H1 (cell line): ENCODE measurements at regions not wholly inside any gene's neighbourhood (a gene's known extent, or its start where the extent isn't known, plus 50 kb on each side); places are given as distances from the start of the nearest gene placed in this dataset.

Source experiments
- CTCF ChIA-PET: fragments of 300-600 bp; sonication (Branson Sonifier 250); formaldehyde crosslinking; loops from one replicate; lab custom pipeline; 2021; ENCODE audit not compliant: partially characterized antibody; lab: Charles Lee
- POLR2A ChIA-PET: fragments of 300-600 bp; sonication (Branson Sonifier 250); formaldehyde crosslinking; loops from one replicate; lab custom pipeline; 2021; ENCODE audit warnings: inconsistent platforms; ENCODE audit not compliant: partially characterized antibody; lab: Charles Lee
- DNase-seq, 2 experiments: peaks; one replicate each; pipeline versions ENCODE4 v3.0.0 to v3.0.0-alpha.2; 2010 to 2022; ENCODE audit warnings: low spot score in 2 of 2, low read depth in 1 of 2, mixed read lengths in 1 of 2
- FAIRE-seq: peaks from 2 replicates; lab custom pipeline; 2011; peaks lifted over from hg19 to GRCh38; lab: Jason Lieb, UNC
- H2AFZ ChIP-seq: 2 replicates; pipeline ENCODE4 v1.8.1; 2012; ENCODE audit warnings: low read length, inconsistent platforms
- H2AK5ac ChIP-seq: 2 replicates; pipeline ENCODE4 v1.6.1; 2013; ENCODE audit warnings: low read depth, low read length
- H2BK120ac ChIP-seq: replicated peaks from 2 replicates; pipeline ENCODE3; 2013; ENCODE audit warnings: low read depth, low read length, inconsistent platforms
- H2BK12ac ChIP-seq: 2 replicates; pipeline ENCODE4 v1.6.1; 2013; ENCODE audit warnings: low read depth, low read length
- H2BK15ac ChIP-seq: 2 replicates; pipeline ENCODE4 v1.6.1; 2013; ENCODE audit warnings: low read length
- H2BK20ac ChIP-seq: 2 replicates; pipeline ENCODE4 v1.6.1; 2013; ENCODE audit warnings: low read length
- H2BK5ac ChIP-seq: 2 replicates; pipeline ENCODE4 v1.6.1; 2013; ENCODE audit warnings: low read depth, low read length
- H3K14ac ChIP-seq: 2 replicates; pipeline ENCODE4 v1.6.1; 2013; ENCODE audit warnings: inconsistent platforms; ENCODE audit not compliant: insufficient read length
- H3K18ac ChIP-seq: 2 replicates; pipeline ENCODE4 v1.6.1; 2013; ENCODE audit warnings: low read length; ENCODE audit errors: extremely low read depth
- H3K23ac ChIP-seq: 2 replicates; pipeline ENCODE4 v1.6.1; 2013; ENCODE audit warnings: inconsistent platforms; ENCODE audit not compliant: insufficient read length
- H3K23me2 ChIP-seq: 2 replicates; pipeline ENCODE4 v1.6.1; 2013; ENCODE audit warnings: low read depth, low read length
- H3K27ac ChIP-seq: 2 replicates; pipeline ENCODE4 v1.6.1; 2011; ENCODE audit warnings: low read depth, low read length, inconsistent platforms
- H3K27me3 ChIP-seq, 4 experiments: replicated peaks in 1 of 4; 1 replicate in 1 of 4; 2 replicates in 3 of 4; pipeline versions ENCODE4 v1.6.1 to v1.8.1; 2011 to 2013; ENCODE audit warnings: low read length in 3 of 4, mild to moderate bottlenecking in 3 of 4, inconsistent platforms in 2 of 4, mixed read lengths in 2 of 4, moderate library complexity in 1 of 4; ENCODE audit not compliant: control insufficient read depth in 3 of 4, insufficient read depth in 3 of 4; ENCODE audit errors: extremely low read depth in 1 of 4
- H3K36me3 ChIP-seq, 4 experiments: 2 replicates each; pipeline versions ENCODE4 v1.6.1 to v1.8.1; 2011 to 2013; ENCODE audit warnings: mild to moderate bottlenecking in 4 of 4, low read length in 3 of 4, moderate library complexity in 2 of 4, control low read depth in 1 of 4, inconsistent platforms in 1 of 4; ENCODE audit not compliant: insufficient read depth in 4 of 4, control insufficient read depth in 2 of 4
- H3K4ac ChIP-seq: replicated peaks from 2 replicates; pipeline ENCODE3; 2013; ENCODE audit warnings: low read length, low read depth, mixed read lengths, inconsistent platforms; ENCODE audit not compliant: insufficient read length
- H3K4me1 ChIP-seq, 4 experiments: replicated peaks in 1 of 4; 1 replicate in 1 of 4; 2 replicates in 3 of 4; pipeline versions ENCODE4 v1.6.1 to v1.8.1; 2011 to 2013; ENCODE audit warnings: low read length in 3 of 4, inconsistent platforms in 2 of 4, mixed read lengths in 1 of 4; ENCODE audit not compliant: insufficient read depth in 4 of 4, control insufficient read depth in 3 of 4
- H3K4me2 ChIP-seq, 2 experiments: 2 replicates each; pipeline versions ENCODE4 v1.6.1 to v1.8.1; 2011 to 2013; ENCODE audit warnings: low read depth in 2 of 2, low read length in 2 of 2, control low read depth in 1 of 2, inconsistent platforms in 1 of 2, mild to moderate bottlenecking in 1 of 2; ENCODE audit not compliant: insufficient read depth in 1 of 2
- H3K4me3 ChIP-seq, 4 experiments: fragments of 200-600, 300-600 bp in 1 of 4; sonication (generic), shearing (Covaris generic), sonication (Bioruptor Twin) in 1 of 4; 2 replicates each; pipeline versions ENCODE4 v1.5.1 to v1.8.1; 2011 to 2016; ENCODE audit warnings: low read length in 4 of 4, low read depth in 3 of 4, control low read depth in 2 of 4, inconsistent platforms in 2 of 4, mild to moderate bottlenecking in 2 of 4, mixed read lengths in 1 of 4, moderate library complexity in 1 of 4; ENCODE audit not compliant: insufficient read depth in 2 of 4; ENCODE audit errors: extremely low read depth in 1 of 4
- H3K56ac ChIP-seq: replicated peaks from 2 replicates; pipeline ENCODE3; 2013; ENCODE audit warnings: low read depth, mild to moderate bottlenecking, mixed read lengths, low read length, inconsistent platforms; ENCODE audit not compliant: insufficient read length
- H3K79me1 ChIP-seq: 2 replicates; pipeline ENCODE4 v1.6.1; 2013; ENCODE audit warnings: low read depth, low read length, control low read depth
- H3K79me2 ChIP-seq, 2 experiments: 2 replicates each; pipeline versions ENCODE4 v1.6.1 to v1.8.1; 2012 to 2013; ENCODE audit warnings: low read length in 2 of 2, mild to moderate bottlenecking in 2 of 2, inconsistent platforms in 1 of 2; ENCODE audit not compliant: insufficient read depth in 2 of 2, control insufficient read depth in 1 of 2
- H3K9ac ChIP-seq, 4 experiments: replicated peaks in 1 of 4; 1 replicate in 1 of 4; 2 replicates in 3 of 4; pipeline versions ENCODE4 v1.6.1 to v1.8.1; 2011 to 2013; ENCODE audit warnings: low read depth in 3 of 4, low read length in 3 of 4, control low read depth in 2 of 4, mild to moderate bottlenecking in 2 of 4, moderate library complexity in 2 of 4, inconsistent platforms in 1 of 4; ENCODE audit errors: extremely low read depth in 1 of 4
- H3K9me3 ChIP-seq, 2 experiments: 2 replicates each; pipeline versions ENCODE4 v1.6.1 to v1.8.1; 2012 to 2013; ENCODE audit warnings: mild to moderate bottlenecking in 2 of 2, moderate library complexity in 2 of 2, control low read depth in 1 of 2, inconsistent platforms in 1 of 2, low read depth in 1 of 2, low read length in 1 of 2, mixed read lengths in 1 of 2; ENCODE audit not compliant: insufficient read depth in 2 of 2
- H4K20me1 ChIP-seq, 2 experiments: replicated peaks in 1 of 2; 2 replicates each; pipeline versions ENCODE3 to v1.8.1; 2011 to 2013; ENCODE audit warnings: inconsistent platforms in 2 of 2, low read length in 2 of 2, mild to moderate bottlenecking in 1 of 2; ENCODE audit not compliant: insufficient read depth in 2 of 2, control insufficient read depth in 1 of 2
- H4K5ac ChIP-seq: 2 replicates; pipeline ENCODE4 v1.6.1; 2013; ENCODE audit warnings: low read length, low read depth, mixed read lengths, inconsistent platforms; ENCODE audit not compliant: insufficient read length
- H4K8ac ChIP-seq: 2 replicates; pipeline ENCODE4 v1.8.0; 2013; ENCODE audit warnings: mild to moderate bottlenecking, moderate library complexity, low read length, inconsistent platforms; ENCODE audit not compliant: insufficient read depth; ENCODE audit errors: extremely low read depth
- H4K91ac ChIP-seq: replicated peaks from 2 replicates; pipeline ENCODE3; 2013; ENCODE audit warnings: low read length, mixed read lengths, inconsistent platforms; ENCODE audit not compliant: insufficient read length
- EGR1 ChIP-seq: IDR thresholded peaks from 2 replicates; pipeline ENCODE4 v1.6.1; 2011; ENCODE audit warnings: low read depth, low read length, borderline replicate concordance
- GABPA ChIP-seq: IDR thresholded peaks from 2 replicates; pipeline ENCODE4 v1.6.1; 2011; ENCODE audit warnings: mild to moderate bottlenecking, low read length, moderate library complexity, borderline replicate concordance; ENCODE audit not compliant: insufficient read depth
- HDAC2 ChIP-seq, 2 experiments: fragments of 300-600 bp in 1 of 2; sonication (generic) in 1 of 2; IDR thresholded peaks; 2 replicates each; pipeline ENCODE4 v1.6.1; 2011 to 2012; ENCODE audit warnings: low read depth in 2 of 2, low read length in 2 of 2, mild to moderate bottlenecking in 2 of 2, moderate library complexity in 2 of 2, borderline replicate concordance in 1 of 2, inconsistent platforms in 1 of 2
- HDAC6 ChIP-seq: IDR thresholded peaks from one replicate; pipeline ENCODE4 v1.7.1; 2012; ENCODE audit warnings: low read depth, mild to moderate bottlenecking, inconsistent platforms, low read length, moderate library complexity
- MAFK ChIP-seq: IDR thresholded peaks from 2 replicates; pipeline ENCODE4 v1.6.1; 2012; ENCODE audit warnings: low read depth, mild to moderate bottlenecking, improper control_type of control experiment, low read length
- RXRA ChIP-seq: IDR thresholded peaks from 2 replicates; pipeline ENCODE4 v1.6.1; 2011; ENCODE audit warnings: low read depth, mild to moderate bottlenecking, low read length, moderate library complexity; ENCODE audit not compliant: insufficient read depth
- SP4 ChIP-seq: IDR thresholded peaks from 2 replicates; pipeline ENCODE4 v1.6.1; 2012; ENCODE audit warnings: low read length, inconsistent platforms
- TAF7 ChIP-seq: optimal IDR thresholded peaks from 2 replicates; pipeline ENCODE3; 2011; ENCODE audit warnings: low read depth, mild to moderate bottlenecking, inconsistent platforms, low read length, moderate library complexity, borderline replicate concordance
- TEAD4 ChIP-seq: IDR thresholded peaks from 2 replicates; pipeline ENCODE4 v1.6.1; 2012; ENCODE audit warnings: low read depth, low read length, inconsistent platforms, mixed read lengths
- WGBS, 2 experiments: shearing (Covaris generic) in 1 of 2; methylation state at CpG; one replicate each; pipeline versions ENCODE4 v1.1.6 to v1.1.7; 2013 to 2015; ENCODE audit warnings: low lambda C conversion rate in 2 of 2, mixed read lengths in 2 of 2, inconsistent platforms in 1 of 2, low coverage in 1 of 2, missing lambda C conversion rate in 1 of 2; ENCODE audit not compliant: insufficient replicate concordance in 2 of 2, insufficient coverage in 1 of 2, insufficient read length in 1 of 2; ENCODE audit errors: extremely low coverage in 1 of 2, missing lambda C conversion rate in 1 of 2; 5-methylcytosine and 5-hydroxymethylcytosine counted together

DNA sequence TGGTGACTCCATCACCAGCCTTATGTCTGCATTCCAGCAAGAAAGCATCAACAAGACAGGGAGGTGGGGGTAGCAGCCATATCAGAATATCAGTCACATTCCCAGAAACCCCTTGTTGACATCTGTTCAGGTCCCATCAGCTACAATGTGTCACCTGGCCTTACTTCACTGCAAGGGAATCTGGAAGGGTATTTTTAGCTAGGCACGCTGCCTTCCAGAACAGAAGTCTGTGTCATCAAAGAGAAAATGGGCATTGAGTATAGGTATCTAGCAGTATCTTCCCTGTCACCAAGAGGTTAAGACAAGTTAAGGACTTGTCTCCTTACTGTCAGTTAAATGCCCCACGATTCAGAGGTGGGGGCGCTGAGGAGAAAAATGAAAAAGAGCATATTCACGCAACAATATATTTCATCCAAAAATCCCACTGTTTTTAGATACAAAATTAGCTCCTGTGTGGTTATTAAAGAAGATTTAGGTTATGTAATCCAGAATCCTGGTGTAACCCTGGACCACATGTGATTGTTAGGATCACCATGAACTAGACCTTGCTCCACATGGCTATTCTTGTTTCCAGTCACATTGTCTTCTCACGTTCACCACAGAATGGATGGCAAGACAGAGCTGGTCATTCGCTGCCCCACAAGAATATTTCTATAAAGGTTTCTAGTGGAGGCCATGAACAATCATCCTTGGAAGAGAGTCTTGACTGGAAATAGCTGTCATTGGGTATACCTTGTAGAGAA lies 60.0 kb upstream of the PDHA1 start:
- Histone ChIP-seq H2BK20ac (no peak overlapping the region), H3K4me1 (no peaks in the 10 kb centered on the region), H3K23ac (no peak overlapping the region), H4K20me1 (no peaks in the 10 kb centered on the region), H2BK5ac (no peak overlapping the region), H3K56ac (no peak overlapping the region), H3K27ac (no peak overlapping the region), H3K79me1 (no peaks in the 10 kb centered on the region), H4K91ac (no peak overlapping the region), H2BK15ac (no peak overlapping the region), H3K23me2 (no peaks in the 10 kb centered on the region), H3K4ac (no peak overlapping the region), H3K9ac (no peak overlapping the region), H2AFZ (no peak overlapping the region), H3K79me2 (no peaks in the 10 kb centered on the region), H4K5ac (no peak overlapping the region), H3K9me3 (no peaks in the 10 kb centered on the region; a peak in 1 of 4 replicates), H3K18ac (no peak overlapping the region), H2AK5ac (no peak overlapping the region), H4K8ac (no peak overlapping the region), H3K27me3 (no peaks in the 10 kb centered on the region), H3K36me3 (no peaks in the 10 kb centered on the region), H3K4me2 (no peak overlapping the region), H2BK12ac (no peak overlapping the region), H2BK120ac (no peak overlapping the region), H3K4me3 (no peak overlapping the region), H3K14ac (no peak overlapping the region)
- FAIRE-seq (peak; percentile 7), DNase-seq (no peak)
- ChIA-PET CTCF (interaction anchor here (1.3 kb wide), 1 partner anchor 50 kb away, joined by 3 read pairs; no protein-coding TSS in a partner anchor), POLR2A (no interaction called here)
- 88% methylated on average over 3 of the region's 6 CpGs; no CpG with 5 or more reads in 1 of the 2 experiments for WGBS, 2 experiments
- TF ChIP-seq TEAD4 (no peak), HDAC2 (IDR thresholded peaks at IDR 0.05; ENCODE audit: borderline replicate concordance in 1 of 2, low read depth in 2 of 2, low read length in 2 of 2) (no peak), TAF7 (no peak), GABPA (no peak), SP4 (no peak), EGR1 (no peak), HDAC6 (no peak), MAFK (no peak), RXRA (no peak)
